GM12891 (cell line): ENCODE measurements at regions not wholly inside any gene's neighbourhood (a gene's known extent, or its start where the extent isn't known, plus 50 kb on each side); places are given as distances from the start of the nearest gene placed in this dataset.

Source experiments
- POLR2A ChIP-seq: IDR thresholded peaks from 2 replicates; pipeline ENCODE4 v1.6.1; 2011; ENCODE audit warnings: low read depth, low read length, control low read depth
- POLR2AphosphoS5 ChIP-seq: IDR thresholded peaks from 2 replicates; pipeline ENCODE4 v1.6.1; 2011; ENCODE audit warnings: low read depth, low read length, control low read depth
- POU2F2 ChIP-seq: IDR thresholded peaks from 2 replicates; pipeline ENCODE4 v1.6.1; 2011; ENCODE audit warnings: low read depth, mild to moderate bottlenecking, control low read depth, low read length, moderate library complexity
- SPI1 ChIP-seq: IDR thresholded peaks from 2 replicates; pipeline ENCODE4 v1.6.1; 2011; ENCODE audit warnings: low read depth, low read length, control low read depth
- TAF1 ChIP-seq: IDR thresholded peaks from 2 replicates; pipeline ENCODE4 v1.6.1; 2011; ENCODE audit warnings: low read depth, low read length, control low read depth

DNA sequence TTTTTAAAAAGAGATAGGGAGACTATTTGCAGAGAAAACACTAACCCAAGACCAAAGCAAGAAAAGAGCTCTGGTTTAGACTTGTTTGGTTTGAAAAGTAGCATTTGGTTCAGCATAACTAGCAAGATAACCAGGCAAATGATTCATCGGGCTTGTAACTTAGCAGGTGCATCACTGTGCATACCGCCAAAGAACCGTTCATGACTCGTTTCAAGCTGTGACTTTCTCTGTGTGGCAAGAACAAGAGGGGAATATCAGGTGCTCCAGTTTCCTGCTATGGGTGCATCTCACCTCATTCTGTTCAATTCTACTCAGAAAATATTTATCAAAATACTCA lies 244.9 kb downstream of the ETAA1 start:
- TF ChIP-seq POLR2AphosphoS5 = no peak
- no peak for TF ChIP-seq POLR2A
- TF ChIP-seq POU2F2 = no peak
- no peak for TF ChIP-seq TAF1
- no peak for TF ChIP-seq SPI1
